ENCODE measurements at regions not wholly inside any gene's neighbourhood (a gene's known extent, or its start where the extent isn't known, plus 50 kb on each side); places are given as distances from the start of the nearest gene placed in this dataset.

GRCh38 chr4:125507141-125507540 lies 192.4 kb downstream of the FAT4 start:
- no peak for TF ChIP-seq SP1 (IDR thresholded peaks at IDR 0.05)
- no peak for TF ChIP-seq HNF4A (conservative IDR thresholded peaks at IDR 0.05)
- TF ChIP-seq REST (IDR thresholded peaks at IDR 0.05): no peak
- no peak for TF ChIP-seq NR2F2 (IDR thresholded peaks at IDR 0.05)
- TF ChIP-seq, protein P1, sequence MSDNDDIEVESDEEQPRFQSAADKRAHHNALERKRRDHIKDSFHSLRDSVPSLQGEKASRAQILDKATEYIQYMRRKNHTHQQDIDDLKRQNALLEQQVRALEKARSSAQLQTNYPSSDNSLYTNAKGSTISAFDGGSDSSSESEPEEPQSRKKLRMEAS (IDR thresholded peaks at IDR 0.05): no peak
- no peak for TF ChIP-seq RAD21 (IDR thresholded peaks at IDR 0.05)
- no peak for TF ChIP-seq EGR1 (IDR thresholded peaks at IDR 0.05; ENCODE audit: low read depth in 2 of 2)
- no peak for TF ChIP-seq CTCF (IDR thresholded peaks at IDR 0.05; ENCODE audit: low read depth, low read length, missing input control)
- H3K9me3 ChIP-seq (ENCODE audit: control insufficient read depth in 4 of 4, low read length in 3 of 4): no peaks in the 10 kb centered on the region
- no peaks in the 10 kb centered on the region for H3K36me3 ChIP-seq (ENCODE audit: control insufficient read depth in 4 of 4, insufficient read depth in 3 of 4, low read depth in 1 of 4, low read length in 3 of 4)
- H3K27ac ChIP-seq (ENCODE audit: low read depth in 1 of 2, low read length in 2 of 2): no peak overlapping the region
- no peak for DNase-seq (ENCODE audit: low spot score)
- H3K4me1 ChIP-seq (ENCODE audit: control insufficient read depth in 4 of 4, insufficient read depth in 4 of 4, low read length in 3 of 4): no peaks in the 10 kb centered on the region
- no peaks in the 10 kb centered on the region for H3K27me3 ChIP-seq (ENCODE audit: control insufficient read depth in 4 of 4, insufficient read depth in 4 of 4, low read length in 3 of 4)
- H3K4me3 ChIP-seq (ENCODE audit: low read depth in 1 of 3, low read length in 3 of 3): no peak overlapping the region
- H3K9ac ChIP-seq (ENCODE audit: low read depth in 1 of 2, low read length in 2 of 2): no peak overlapping the region

DNA sequence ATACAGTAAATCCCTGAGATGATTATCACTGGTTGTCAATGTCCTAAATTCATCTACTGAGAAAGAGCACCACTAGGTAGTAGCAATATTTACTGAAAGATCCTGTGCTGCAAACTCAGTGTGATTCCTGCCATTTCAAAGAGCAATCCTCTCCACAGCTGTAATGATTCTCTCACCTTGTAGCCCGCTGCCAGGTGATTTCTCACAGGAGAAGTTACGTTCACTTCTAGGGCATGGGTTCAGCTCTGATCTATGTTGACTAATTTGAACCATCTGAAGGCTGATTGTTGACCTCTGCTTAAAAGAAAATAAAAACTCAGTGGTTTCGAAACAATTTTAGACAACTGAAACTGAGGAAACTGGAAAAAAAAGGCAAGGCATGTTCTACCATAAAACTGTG lies 197.0 kb downstream of the FAT4 start:
- DNase-seq (ENCODE audit: low spot score): no peak
- H3K36me3 ChIP-seq (ENCODE audit: control insufficient read depth in 4 of 4, insufficient read depth in 3 of 4, low read depth in 1 of 4, low read length in 3 of 4): no peaks in the 10 kb centered on the region
- H3K4me3 ChIP-seq (ENCODE audit: low read depth in 1 of 3, low read length in 3 of 3): no peak overlapping the region
- H3K27me3 ChIP-seq (ENCODE audit: control insufficient read depth in 4 of 4, insufficient read depth in 4 of 4, low read length in 3 of 4): no peaks in the 10 kb centered on the region
- no peaks in the 10 kb centered on the region for H3K4me1 ChIP-seq (ENCODE audit: control insufficient read depth in 4 of 4, insufficient read depth in 4 of 4, low read length in 3 of 4)
- no peak for TF ChIP-seq SP1 (IDR thresholded peaks at IDR 0.05)
- peak in 1 of 2 donors; percentile 7 for TF ChIP-seq HNF4A (conservative IDR thresholded peaks at IDR 0.05)
- H3K9me3 ChIP-seq (ENCODE audit: control insufficient read depth in 4 of 4, low read length in 3 of 4): no peaks in the 10 kb centered on the region
- no peak overlapping the region for H3K9ac ChIP-seq (ENCODE audit: low read depth in 1 of 2, low read length in 2 of 2)
- 41% methylated on average over 3 of the region's 3 CpGs for WGBS
- H3K27ac ChIP-seq (ENCODE audit: low read depth in 1 of 2, low read length in 2 of 2): no peak overlapping the region

DNA sequence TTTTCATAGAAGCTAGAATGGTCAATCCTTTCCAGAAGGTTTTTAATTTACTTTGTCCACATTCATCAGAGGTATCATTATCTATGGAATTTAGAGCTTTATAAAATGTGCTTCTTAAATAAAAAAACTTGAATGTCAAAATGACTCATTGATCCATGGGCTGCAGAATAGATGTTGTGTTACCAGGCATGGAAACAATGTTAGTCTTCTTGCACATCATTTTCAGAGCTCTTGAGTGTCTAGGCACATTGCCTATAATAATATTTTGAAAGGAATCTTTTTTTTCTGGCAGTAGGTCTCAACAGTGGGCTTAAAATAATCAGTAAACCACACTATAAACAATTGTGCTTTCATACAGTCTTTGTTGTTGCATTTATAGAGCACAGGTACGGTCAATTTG lies 200.3 kb downstream of the FAT4 start:
- H3K4me1 ChIP-seq (ENCODE audit: control insufficient read depth in 4 of 4, insufficient read depth in 4 of 4, low read length in 3 of 4): no peaks in the 10 kb centered on the region
- H3K36me3 ChIP-seq (ENCODE audit: control insufficient read depth in 4 of 4, insufficient read depth in 3 of 4, low read depth in 1 of 4, low read length in 3 of 4): no peaks in the 10 kb centered on the region
- H3K9ac ChIP-seq (ENCODE audit: low read depth in 1 of 2, low read length in 2 of 2): no peak overlapping the region
- H3K27ac ChIP-seq (ENCODE audit: low read depth in 1 of 2, low read length in 2 of 2): no peak overlapping the region
- DNase-seq (ENCODE audit: low spot score): no peak
- 85% methylated on average over 1 of the region's 1 CpG for WGBS
- no peaks in the 10 kb centered on the region for H3K9me3 ChIP-seq (ENCODE audit: control insufficient read depth in 4 of 4, low read length in 3 of 4)
- H3K27me3 ChIP-seq (ENCODE audit: control insufficient read depth in 4 of 4, insufficient read depth in 4 of 4, low read length in 3 of 4): no peaks in the 10 kb centered on the region
- no peak overlapping the region for H3K4me3 ChIP-seq (ENCODE audit: low read depth in 1 of 3, low read length in 3 of 3)
- TF ChIP-seq YY1 (IDR thresholded peaks at IDR 0.05) (no peak), GABPA (IDR thresholded peaks at IDR 0.05 in 1 of 2, conservative IDR thresholded peaks at IDR 0.05 in 1 of 2) (no peak), HNF4A (conservative IDR thresholded peaks at IDR 0.05) (no peak), REST (IDR thresholded peaks at IDR 0.05) (no peak), SP1 (IDR thresholded peaks at IDR 0.05) (no peak), FOXA1 (IDR thresholded peaks at IDR 0.05) (no peak), TAF1 (conservative IDR thresholded peaks at IDR 0.05) (no peak), NR2F2 (IDR thresholded peaks at IDR 0.05) (no peak), ZBTB33 (IDR thresholded peaks at IDR 0.05) (no peak), EGR1 (IDR thresholded peaks at IDR 0.05; ENCODE audit: low read depth in 2 of 2) (no peak), FOXA2 (IDR thresholded peaks at IDR 0.05) (no peak), HNF4G (IDR thresholded peaks at IDR 0.05) (no peak)
- TF ChIP-seq, protein P1 (IDR thresholded peaks at IDR 0.05): no peak
- TF ChIP-seq, protein P2, sequence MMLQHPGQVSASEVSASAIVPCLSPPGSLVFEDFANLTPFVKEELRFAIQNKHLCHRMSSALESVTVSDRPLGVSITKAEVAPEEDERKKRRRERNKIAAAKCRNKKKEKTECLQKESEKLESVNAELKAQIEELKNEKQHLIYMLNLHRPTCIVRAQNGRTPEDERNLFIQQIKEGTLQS (IDR thresholded peaks at IDR 0.05): no peak
